ENCODE measurements at regions not wholly inside any gene's neighbourhood (a gene's known extent, or its start where the extent isn't known, plus 50 kb on each side); places are given as distances from the start of the nearest gene placed in this dataset.

DNA sequence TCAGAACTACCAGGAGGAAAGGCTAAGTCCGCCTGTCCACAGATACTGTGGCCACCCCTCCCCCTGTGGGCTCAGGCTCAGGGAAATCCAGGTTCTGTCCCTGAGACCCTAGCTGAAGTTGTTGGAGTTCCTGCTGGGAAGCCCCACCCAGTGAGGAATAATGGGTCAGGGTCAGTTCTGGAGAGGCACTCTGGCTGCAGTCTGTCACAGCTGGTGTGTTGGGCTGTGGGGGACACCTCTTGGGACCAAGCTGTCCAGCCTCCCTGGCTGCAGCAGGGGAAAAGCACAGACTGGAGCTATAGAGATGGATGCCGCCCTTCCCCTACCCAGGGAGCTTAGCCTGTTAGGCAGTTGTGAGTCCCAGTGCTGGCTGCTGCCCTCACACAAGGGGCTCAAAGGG lies 65.1 kb upstream of the RGS21 start:
- TF ChIP-seq, protein P1, sequence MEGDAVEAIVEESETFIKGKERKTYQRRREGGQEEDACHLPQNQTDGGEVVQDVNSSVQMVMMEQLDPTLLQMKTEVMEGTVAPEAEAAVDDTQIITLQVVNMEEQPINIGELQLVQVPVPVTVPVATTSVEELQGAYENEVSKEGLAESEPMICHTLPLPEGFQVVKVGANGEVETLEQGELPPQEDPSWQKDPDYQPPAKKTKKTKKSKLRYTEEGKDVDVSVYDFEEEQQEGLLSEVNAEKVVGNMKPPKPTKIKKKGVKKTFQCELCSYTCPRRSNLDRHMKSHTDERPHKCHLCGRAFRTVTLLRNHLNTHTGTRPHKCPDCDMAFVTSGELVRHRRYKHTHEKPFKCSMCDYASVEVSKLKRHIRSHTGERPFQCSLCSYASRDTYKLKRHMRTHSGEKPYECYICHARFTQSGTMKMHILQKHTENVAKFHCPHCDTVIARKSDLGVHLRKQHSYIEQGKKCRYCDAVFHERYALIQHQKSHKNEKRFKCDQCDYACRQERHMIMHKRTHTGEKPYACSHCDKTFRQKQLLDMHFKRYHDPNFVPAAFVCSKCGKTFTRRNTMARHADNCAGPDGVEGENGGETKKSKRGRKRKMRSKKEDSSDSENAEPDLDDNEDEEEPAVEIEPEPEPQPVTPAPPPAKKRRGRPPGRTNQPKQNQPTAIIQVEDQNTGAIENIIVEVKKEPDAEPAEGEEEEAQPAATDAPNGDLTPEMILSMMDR (optimal IDR thresholded peaks at IDR 0.05 in 1 of 3, IDR thresholded peaks at IDR 0.05 in 1 of 3, conservative IDR thresholded peaks at IDR 0.05 in 1 of 3; ENCODE audit: extremely low read depth in 1 of 3, insufficient read depth in 2 of 3, low read length in 3 of 3): no peak
- H3K9me3 ChIP-seq (ENCODE audit: control insufficient read depth, low read depth, low read length): no peaks in the 10 kb centered on the region
- H3K4me1 ChIP-seq (ENCODE audit: control insufficient read depth, extremely low read depth, insufficient read depth, low read length): no peaks in the 10 kb centered on the region
- no peaks in the 10 kb centered on the region for H3K36me3 ChIP-seq (ENCODE audit: control insufficient read depth in 2 of 2, extremely low read depth in 1 of 2, insufficient read depth in 2 of 2, low read length in 2 of 2)
- H3K4me3 ChIP-seq (ENCODE audit: control insufficient read depth in 2 of 3, extremely low read depth in 1 of 3, insufficient read depth in 2 of 3, low read depth in 1 of 3, low read length in 3 of 3): no peak overlapping the region
- no peak overlapping the region for H3K9ac ChIP-seq (ENCODE audit: control insufficient read depth, extremely low read depth, insufficient read depth, low read length)
- no peaks in the 10 kb centered on the region for H3K79me2 ChIP-seq (ENCODE audit: control insufficient read depth, insufficient read depth, low read length)
- no peaks in the 10 kb centered on the region for H3K27me3 ChIP-seq (ENCODE audit: control insufficient read depth, extremely low read depth, insufficient read depth, low read length)
- DNase-seq (ENCODE audit: low read depth, low spot score): no peak
- no peaks in the 10 kb centered on the region for H3K9me1 ChIP-seq (ENCODE audit: control insufficient read depth, extremely low read depth, insufficient read depth, low read length)
- H3K27ac ChIP-seq (ENCODE audit: control insufficient read depth, insufficient read depth, low read length): no peak overlapping the region
- no peak overlapping the region for H2AFZ ChIP-seq (ENCODE audit: control insufficient read depth, low read length)
- H4K20me1 ChIP-seq (ENCODE audit: control insufficient read depth, extremely low read depth, insufficient read depth, low read length): no peaks in the 10 kb centered on the region
- no peak for FAIRE-seq
- dilution Hi-C loops (cut with MboI; ENCODE audit: extremely low pct_ligation_motif_present, low sequenced_read_pairs): no loop called here
- no peak overlapping the region for H3K4me2 ChIP-seq (ENCODE audit: control insufficient read depth, extremely low read depth, insufficient read depth, low read depth, low read length)

DNA sequence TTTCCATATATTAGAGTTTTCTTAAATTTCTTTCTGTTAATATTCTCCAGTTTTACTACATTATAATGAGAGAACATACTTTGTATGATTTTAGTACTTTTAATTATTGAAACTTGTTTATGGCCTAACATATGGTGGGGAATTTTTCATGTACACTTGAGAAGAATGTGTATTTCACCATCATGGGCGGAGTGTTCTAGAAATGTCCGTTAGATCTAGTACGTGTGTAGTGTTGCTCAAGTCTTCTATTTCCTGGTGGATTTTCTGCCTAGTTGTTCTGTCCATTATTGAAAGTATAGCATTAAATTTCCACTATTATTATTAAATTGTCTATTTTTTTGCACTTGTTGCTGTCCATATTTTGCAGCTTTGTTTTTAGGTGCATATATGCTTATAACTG lies 64.0 kb upstream of the RGS21 start:
- TF ChIP-seq EZH2 (IDR thresholded peaks at IDR 0.05; ENCODE audit: low read length): no peak
- TF ChIP-seq, protein P1 (optimal IDR thresholded peaks at IDR 0.05 in 1 of 3, IDR thresholded peaks at IDR 0.05 in 1 of 3, conservative IDR thresholded peaks at IDR 0.05 in 1 of 3; ENCODE audit: extremely low read depth in 1 of 3, insufficient read depth in 2 of 3, low read length in 3 of 3): no peak
- Histone ChIP-seq H3K27me3 (ENCODE audit: control insufficient read depth, extremely low read depth, insufficient read depth, low read length) (no peaks in the 10 kb centered on the region), H3K4me2 (ENCODE audit: control insufficient read depth, extremely low read depth, insufficient read depth, low read depth, low read length) (no peak overlapping the region), H2AFZ (ENCODE audit: control insufficient read depth, low read length) (no peak overlapping the region), H3K9ac (ENCODE audit: control insufficient read depth, extremely low read depth, insufficient read depth, low read length) (no peak overlapping the region), H3K4me1 (ENCODE audit: control insufficient read depth, extremely low read depth, insufficient read depth, low read length) (no peaks in the 10 kb centered on the region), H3K79me2 (ENCODE audit: control insufficient read depth, insufficient read depth, low read length) (no peaks in the 10 kb centered on the region), H3K9me1 (ENCODE audit: control insufficient read depth, extremely low read depth, insufficient read depth, low read length) (no peaks in the 10 kb centered on the region), H3K36me3 (ENCODE audit: control insufficient read depth in 2 of 2, extremely low read depth in 1 of 2, insufficient read depth in 2 of 2, low read length in 2 of 2) (no peaks in the 10 kb centered on the region), H3K27ac (ENCODE audit: control insufficient read depth, insufficient read depth, low read length) (no peak overlapping the region), H3K4me3 (ENCODE audit: control insufficient read depth in 2 of 3, extremely low read depth in 1 of 3, insufficient read depth in 2 of 3, low read depth in 1 of 3, low read length in 3 of 3) (no peak overlapping the region), H3K9me3 (ENCODE audit: control insufficient read depth, low read depth, low read length) (no peaks in the 10 kb centered on the region), H4K20me1 (ENCODE audit: control insufficient read depth, extremely low read depth, insufficient read depth, low read length) (no peaks in the 10 kb centered on the region)
- DNase-seq (ENCODE audit: low read depth, low spot score) (no peak), FAIRE-seq (no peak)
- dilution Hi-C loops (cut with MboI; ENCODE audit: extremely low pct_ligation_motif_present, low sequenced_read_pairs): no loop called here
